ENCODE measurements at regions not wholly inside any gene's neighbourhood (a gene's known extent, or its start where the extent isn't known, plus 50 kb on each side); places are given as distances from the start of the nearest gene placed in this dataset.
"Not testable (repeated sequence)": the region's sequence is repeated elsewhere in the genome, so short reads cannot be mapped to it uniquely, and the experiment has no call there.

DNA sequence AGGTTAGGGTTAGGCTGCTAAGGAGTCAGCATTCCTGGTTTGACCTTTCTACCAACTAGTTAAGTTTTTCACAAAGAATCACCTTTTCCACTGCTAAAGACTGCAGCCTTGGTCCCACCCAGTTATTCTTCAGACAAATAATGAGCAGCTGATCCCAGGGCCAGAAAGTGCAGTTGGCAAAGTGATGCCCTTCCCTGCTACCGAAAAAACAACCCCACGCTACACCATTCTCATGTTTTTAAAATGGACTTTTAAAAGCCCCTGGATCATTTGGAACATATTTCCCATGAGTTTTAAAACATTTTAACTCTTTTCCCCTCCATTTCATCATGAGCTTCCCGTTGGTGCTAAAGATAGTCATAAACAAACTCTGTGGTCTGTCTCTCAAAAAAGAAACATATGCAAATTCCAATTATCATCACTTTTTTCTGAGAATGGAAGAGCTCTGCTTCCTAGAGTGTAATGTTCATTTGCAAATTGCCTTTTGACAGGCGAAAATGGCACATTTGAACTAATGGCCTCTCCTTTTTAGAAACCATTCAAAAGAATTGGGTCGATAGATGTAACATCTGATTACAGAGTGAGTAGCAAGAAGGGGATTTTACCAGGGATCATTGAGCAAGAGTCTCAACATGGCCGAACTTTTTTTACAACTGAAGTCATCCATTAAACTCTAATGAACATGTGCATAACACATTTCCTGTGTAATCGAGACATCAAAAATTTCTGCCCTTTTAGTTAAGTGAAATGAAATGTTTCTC, 129.3 kb upstream of the RAP1B start:
- intact Hi-C loops (cut with DNase I): no loop called here
- ATAC-seq (no peak), DNase-seq (no peak)
- H3K9me3 ChIP-seq (ENCODE audit: control insufficient read depth, low read length): no peaks in the 10 kb centered on the region
- no peaks in the 10 kb centered on the region for H3K4me1 ChIP-seq (ENCODE audit: control insufficient read depth, insufficient read depth, low read length)
- 60% methylated on average over 7 of the region's 7 CpGs for WGBS
- no peak overlapping the region for H3K4me3 ChIP-seq (ENCODE audit: low read length)
- H3K27me3 ChIP-seq (ENCODE audit: control insufficient read depth, insufficient read depth): no peaks in the 10 kb centered on the region
- no peak overlapping the region for H3K27ac ChIP-seq (ENCODE audit: low read length)

DNA sequence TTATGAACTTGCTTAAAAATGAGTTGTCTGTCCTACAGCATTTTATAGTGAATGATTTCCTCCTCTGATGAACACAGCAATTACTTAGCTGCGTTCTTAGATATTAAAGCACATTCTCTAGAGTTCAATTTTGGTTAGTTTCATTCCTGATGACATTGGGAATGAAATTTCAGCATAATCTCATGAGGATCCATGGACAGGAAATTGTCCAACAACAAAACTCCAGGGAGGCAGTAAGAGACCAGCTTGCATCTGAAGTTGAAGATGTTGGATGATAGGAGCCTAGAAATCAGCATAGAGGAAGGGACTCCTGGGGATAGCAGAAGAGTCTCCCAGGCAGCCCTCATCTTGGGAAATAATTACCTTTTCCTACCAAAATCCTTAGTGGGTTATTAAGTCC, 128.7 kb upstream of the RAP1B start:
- DNase-seq (no peak), ATAC-seq (no peak)
- H3K9me3 ChIP-seq (ENCODE audit: control insufficient read depth, low read length): no peaks in the 10 kb centered on the region
- no peak overlapping the region for H3K4me3 ChIP-seq (ENCODE audit: low read length)
- H3K4me1 ChIP-seq (ENCODE audit: control insufficient read depth, insufficient read depth, low read length): no peaks in the 10 kb centered on the region
- intact Hi-C loops (cut with DNase I): no loop called here
- no peaks in the 10 kb centered on the region for H3K27me3 ChIP-seq (ENCODE audit: control insufficient read depth, insufficient read depth)
- H3K27ac ChIP-seq (ENCODE audit: low read length): no peak overlapping the region
- 78% methylated on average over 1 of the region's 1 CpG for WGBS

DNA sequence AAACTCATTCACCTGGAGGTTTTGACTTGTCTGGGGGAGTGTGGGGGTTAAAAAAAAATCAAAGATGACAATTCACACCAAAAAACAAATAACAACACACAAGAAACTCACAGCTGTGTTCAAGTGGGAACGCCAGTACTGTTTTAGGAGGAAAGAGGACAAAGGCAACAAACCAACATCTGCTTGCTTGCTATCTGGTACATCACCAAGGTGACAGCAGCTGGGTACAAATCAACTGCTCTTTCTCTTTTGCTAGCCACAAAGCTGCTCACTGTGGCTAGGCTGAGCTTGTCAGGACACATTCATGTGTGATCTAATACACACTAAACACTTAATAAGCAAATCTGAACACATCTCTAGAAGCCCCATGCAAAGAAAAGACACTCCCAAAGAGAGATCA, 128.0 kb upstream of the RAP1B start:
- no peak overlapping the region for H3K4me3 ChIP-seq (ENCODE audit: low read length)
- DNase-seq: no peak
- 80% methylated on average over 1 of the region's 1 CpG for WGBS
- intact Hi-C loops (cut with DNase I): no loop called here
- H3K9me3 ChIP-seq (ENCODE audit: control insufficient read depth, low read length): no peaks in the 10 kb centered on the region
- H3K27ac ChIP-seq (ENCODE audit: low read length): no peak overlapping the region
- no peaks in the 10 kb centered on the region for H3K4me1 ChIP-seq (ENCODE audit: control insufficient read depth, insufficient read depth, low read length)
- H3K27me3 ChIP-seq (ENCODE audit: control insufficient read depth, insufficient read depth): no peaks in the 10 kb centered on the region
- ATAC-seq: no peak

DNA sequence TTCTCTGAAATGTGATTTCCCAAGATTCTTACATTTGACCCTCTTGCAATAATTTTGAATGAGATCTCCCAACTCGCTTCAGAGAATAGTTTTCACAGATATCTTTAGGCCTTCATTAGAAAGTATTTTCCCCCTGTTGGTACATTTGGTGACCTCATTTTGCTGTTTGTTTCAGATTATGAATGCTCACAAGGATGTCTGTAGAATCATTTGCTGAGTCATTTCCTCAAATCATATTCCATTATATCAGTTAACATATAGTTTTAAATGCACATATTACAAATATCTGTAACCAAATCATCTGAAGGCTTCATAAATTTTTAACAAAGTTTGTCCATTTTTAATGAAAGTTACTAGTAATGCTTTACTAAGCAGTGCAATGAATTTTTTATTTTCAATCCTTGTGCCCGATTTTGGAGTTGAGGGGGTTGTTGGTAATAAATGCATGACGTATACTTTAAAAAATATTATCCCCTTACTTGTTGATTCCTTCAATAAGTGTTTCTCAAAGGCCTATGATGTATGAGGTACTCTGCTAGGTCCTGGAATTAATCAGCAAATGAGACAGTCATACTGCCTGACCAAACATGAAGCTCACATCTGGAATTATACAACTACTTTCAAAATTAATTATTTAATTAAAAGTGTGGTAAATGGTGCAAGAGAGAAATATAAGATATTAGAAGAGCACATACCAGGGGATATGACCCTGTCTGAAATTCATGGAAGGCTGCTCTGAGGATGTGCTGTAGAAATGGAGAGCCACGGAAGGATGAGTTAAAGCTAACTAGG, 126.9 kb upstream of the RAP1B start:
- Histone ChIP-seq H3K27ac (ENCODE audit: low read length) (no peak overlapping the region), H3K4me1 (ENCODE audit: control insufficient read depth, insufficient read depth, low read length) (no peaks in the 10 kb centered on the region), H3K4me3 (ENCODE audit: low read length) (no peak overlapping the region), H3K9me3 (ENCODE audit: control insufficient read depth, low read length) (no peaks in the 10 kb centered on the region), H3K27me3 (ENCODE audit: control insufficient read depth, insufficient read depth) (no peaks in the 10 kb centered on the region)
- ATAC-seq: no peak
- intact Hi-C loops (cut with DNase I): no loop called here
- 85% methylated on average over 4 of the region's 4 CpGs for WGBS
- DNase-seq: no peak

DNA sequence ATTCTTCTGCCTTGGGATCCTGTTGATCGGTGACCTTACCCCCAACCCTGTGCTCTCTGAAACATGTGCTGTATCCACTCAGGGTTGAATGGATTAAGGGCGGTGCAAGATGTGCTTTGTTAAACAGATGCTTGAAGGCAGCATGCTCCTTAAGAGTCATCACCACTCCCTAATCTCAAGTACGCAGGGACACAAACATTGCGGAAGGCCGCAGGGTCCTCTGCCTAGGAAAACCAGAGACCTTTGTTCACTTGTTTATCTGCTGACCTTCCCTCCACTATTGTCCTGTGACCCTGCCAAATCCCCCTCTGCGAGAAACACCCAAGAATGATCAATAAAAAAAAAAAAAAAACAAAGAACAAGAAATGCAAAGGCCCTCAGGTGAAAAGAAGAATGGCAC, 126.1 kb upstream of the RAP1B start:
- H3K27me3 ChIP-seq (ENCODE audit: control insufficient read depth, insufficient read depth); intact Hi-C loops (cut with DNase I); H3K4me3 ChIP-seq (ENCODE audit: low read length); H3K27ac ChIP-seq (ENCODE audit: low read length); DNase-seq; ATAC-seq; H3K4me1 ChIP-seq (ENCODE audit: control insufficient read depth, insufficient read depth, low read length); H3K9me3 ChIP-seq (ENCODE audit: control insufficient read depth, low read length): not testable (repeated sequence)
- WGBS: 98% methylated on average over 4 of the region's 6 CpGs

DNA sequence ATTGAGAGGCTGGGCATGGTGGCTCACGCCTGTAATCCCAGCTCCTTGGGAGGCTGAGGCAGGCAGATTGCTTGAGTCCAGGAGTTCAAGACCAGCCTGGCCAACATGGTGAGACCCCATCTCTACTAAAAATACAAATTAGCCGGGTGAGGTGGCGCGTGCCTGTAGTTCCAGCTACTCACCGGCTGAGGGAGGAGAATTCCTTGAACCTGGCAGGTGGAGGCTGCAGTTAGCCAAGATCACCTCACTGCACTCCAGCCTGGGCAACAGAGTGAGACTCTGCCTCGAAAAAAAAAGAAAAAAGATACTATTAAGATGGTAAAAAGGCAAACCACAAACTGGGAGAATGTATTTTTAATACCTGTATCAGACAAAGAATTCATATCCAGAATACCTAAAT, 124.2 kb upstream of the RAP1B start:
- H3K4me3 ChIP-seq (ENCODE audit: low read length); H3K27ac ChIP-seq (ENCODE audit: low read length); DNase-seq; H3K27me3 ChIP-seq (ENCODE audit: control insufficient read depth, insufficient read depth); intact Hi-C loops (cut with DNase I); ATAC-seq; H3K4me1 ChIP-seq (ENCODE audit: control insufficient read depth, insufficient read depth, low read length); H3K9me3 ChIP-seq (ENCODE audit: control insufficient read depth, low read length): not testable (repeated sequence)
- 92% methylated on average over 6 of the region's 6 CpGs for WGBS

DNA sequence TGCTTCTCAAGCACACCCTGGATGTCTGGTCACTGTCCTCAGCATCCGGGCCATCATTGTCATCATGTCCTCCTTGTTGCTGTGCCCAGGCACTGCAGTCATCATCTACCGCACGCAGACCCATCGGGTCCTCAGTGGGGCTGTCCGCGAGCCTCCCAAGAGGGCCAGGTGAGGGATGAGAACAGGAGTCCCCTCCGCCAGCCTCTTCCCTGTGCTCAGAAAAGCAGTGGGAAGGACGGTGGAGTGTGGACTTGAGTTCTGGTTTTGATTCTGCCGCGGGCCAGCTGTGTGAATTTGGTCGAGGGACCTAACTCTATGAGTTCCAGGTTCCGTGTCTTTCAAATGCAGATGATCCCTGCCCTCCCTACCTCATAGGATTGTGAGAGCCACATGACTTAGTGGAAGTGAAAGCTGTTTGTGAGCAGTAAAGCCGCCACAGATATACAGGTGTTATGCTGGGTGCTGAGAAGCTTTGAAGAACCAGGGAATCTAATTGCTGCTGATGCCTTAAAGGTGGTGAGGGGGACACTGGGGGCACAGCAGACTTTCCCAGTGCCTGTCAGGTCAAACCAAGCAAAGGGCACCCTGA, 122.9 kb upstream of the RAP1B start:
- DNase-seq (no peak), ATAC-seq (no peak)
- no peaks in the 10 kb centered on the region for H3K9me3 ChIP-seq (ENCODE audit: control insufficient read depth, low read length)
- WGBS: 81% methylated on average over 13 of the region's 13 CpGs
- intact Hi-C loops (cut with DNase I): no loop called here
- no peak overlapping the region for H3K4me3 ChIP-seq (ENCODE audit: low read length)
- H3K27me3 ChIP-seq (ENCODE audit: control insufficient read depth, insufficient read depth): no peaks in the 10 kb centered on the region
- no peak overlapping the region for H3K27ac ChIP-seq (ENCODE audit: low read length)
- no peaks in the 10 kb centered on the region for H3K4me1 ChIP-seq (ENCODE audit: control insufficient read depth, insufficient read depth, low read length)

DNA sequence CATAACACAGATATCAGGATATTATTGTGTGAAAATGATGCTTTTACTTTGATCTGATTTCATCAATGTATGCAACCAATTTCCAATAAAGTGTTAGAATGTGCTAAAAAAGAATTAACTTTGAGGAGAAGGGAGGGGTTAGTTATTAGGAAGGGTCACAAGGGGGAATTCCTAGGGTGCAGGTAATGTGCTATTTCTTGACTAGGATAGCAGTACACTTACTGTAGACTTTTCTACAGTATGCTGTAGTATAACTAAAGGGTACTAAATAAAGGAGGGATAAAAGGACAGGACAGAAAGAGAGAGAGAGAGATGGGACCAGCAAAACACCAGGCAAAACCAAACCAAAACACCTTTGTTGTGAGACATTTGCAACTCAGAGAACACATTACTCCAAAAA, 121.4 kb upstream of the RAP1B start:
- no peaks in the 10 kb centered on the region for H3K27me3 ChIP-seq (ENCODE audit: control insufficient read depth, insufficient read depth)
- intact Hi-C loops (cut with DNase I): no loop called here
- DNase-seq: no peak
- H3K9me3 ChIP-seq (ENCODE audit: control insufficient read depth, low read length): no peaks in the 10 kb centered on the region
- H3K4me1 ChIP-seq (ENCODE audit: control insufficient read depth, insufficient read depth, low read length): no peaks in the 10 kb centered on the region
- no peak overlapping the region for H3K27ac ChIP-seq (ENCODE audit: low read length)
- no peak for ATAC-seq
- H3K4me3 ChIP-seq (ENCODE audit: low read length): no peak overlapping the region

DNA sequence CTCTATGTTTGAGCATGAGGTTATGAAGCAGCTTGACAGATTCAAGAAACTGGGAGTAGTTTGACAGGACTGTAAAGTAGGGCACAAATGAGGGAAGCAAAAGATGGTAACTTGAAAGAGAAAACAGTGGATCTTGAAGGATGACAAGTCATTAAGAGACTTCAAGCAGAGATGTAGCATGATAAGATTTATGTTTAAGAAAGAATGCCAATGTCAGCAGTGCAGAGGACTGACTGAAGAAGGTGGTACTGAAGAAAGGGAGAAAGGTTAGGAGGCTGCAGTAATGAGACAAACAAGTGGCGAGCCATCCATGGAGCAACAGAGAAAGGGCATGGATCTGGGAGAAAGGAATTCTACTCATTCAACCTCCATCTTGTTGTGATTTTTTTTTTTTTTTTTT, 120.2 kb upstream of the RAP1B start:
- intact Hi-C loops (cut with DNase I): no loop called here
- ATAC-seq (no peak), DNase-seq (no peak)
- Histone ChIP-seq H3K27ac (ENCODE audit: low read length) (no peak overlapping the region), H3K27me3 (ENCODE audit: control insufficient read depth, insufficient read depth) (no peaks in the 10 kb centered on the region), H3K4me1 (ENCODE audit: control insufficient read depth, insufficient read depth, low read length) (no peaks in the 10 kb centered on the region), H3K4me3 (ENCODE audit: low read length) (no peak overlapping the region), H3K9me3 (ENCODE audit: control insufficient read depth, low read length) (no peaks in the 10 kb centered on the region)
- WGBS: 95% methylated on average over 1 of the region's 1 CpG

DNA sequence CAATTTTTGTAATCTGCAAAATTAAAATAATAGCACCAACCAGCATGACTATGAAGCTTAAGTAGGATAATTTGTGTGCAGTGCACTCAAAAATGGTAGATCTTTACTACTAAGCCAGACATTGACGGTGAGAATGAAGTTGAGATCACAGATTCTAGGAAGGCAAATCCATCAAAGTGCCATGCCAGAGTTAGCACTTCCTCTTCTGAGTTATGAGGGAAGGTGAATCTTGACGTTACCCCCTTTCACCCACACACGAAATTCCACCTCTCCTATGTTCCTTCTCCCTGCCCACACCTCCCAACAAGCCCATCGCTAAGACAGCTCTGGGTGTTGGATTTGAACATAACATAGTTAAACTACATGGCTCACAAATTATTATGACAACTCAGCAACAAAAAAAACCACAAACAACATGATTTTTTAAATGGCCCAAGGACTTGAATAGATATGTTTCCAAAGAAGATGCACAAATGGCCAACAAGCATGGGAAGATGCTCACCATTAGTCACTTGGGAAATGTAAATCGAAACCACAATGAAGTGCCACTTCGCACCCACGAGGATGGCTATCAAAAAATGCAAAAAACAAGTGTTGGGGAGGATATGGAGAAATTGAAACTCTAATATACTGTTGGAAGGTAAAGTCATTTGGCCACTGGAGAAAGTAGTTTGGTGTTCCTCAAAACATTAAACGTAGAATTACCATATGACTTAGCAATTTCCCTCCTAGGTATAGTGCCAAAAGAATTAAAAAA, 119.3 kb upstream of the RAP1B start:
- no peak overlapping the region for H3K4me3 ChIP-seq (ENCODE audit: low read length)
- H3K4me1 ChIP-seq (ENCODE audit: control insufficient read depth, insufficient read depth, low read length): no peaks in the 10 kb centered on the region
- intact Hi-C loops (cut with DNase I): no loop called here
- H3K9me3 ChIP-seq (ENCODE audit: control insufficient read depth, low read length): no peaks in the 10 kb centered on the region
- DNase-seq (no peak), ATAC-seq (no peak)
- 87% methylated on average over 8 of the region's 8 CpGs for WGBS
- H3K27me3 ChIP-seq (ENCODE audit: control insufficient read depth, insufficient read depth): no peaks in the 10 kb centered on the region
- H3K27ac ChIP-seq (ENCODE audit: low read length): no peak overlapping the region

Data from right cardiac atrium (tissue), 5 donors.